Neural cell (in vitro differentiated cells): ENCODE measurements at regions not wholly inside any gene's neighbourhood (a gene's known extent, or its start where the extent isn't known, plus 50 kb on each side); places are given as distances from the start of the nearest gene placed in this dataset.

Experiments used
- EP300 ChIP-seq: fragments of 450-650 bp; conservative IDR thresholded peaks from 2 replicates; pipeline ENCODE4 v1.6.1; 2014; ENCODE audit warnings: antibody characterized with exemption, mild to moderate bottlenecking, moderate library complexity; ENCODE audit not compliant: poor library complexity, severe bottlenecking
- EZH2 ChIP-seq: fragments of 200-600, 300-800 bp; shearing (Covaris generic), sonication (generic); IDR thresholded peaks from 2 replicates; pipeline ENCODE4 v1.6.1; 2014; ENCODE audit warnings: antibody characterized with exemption, low read length, borderline replicate concordance, mild to moderate bottlenecking; ENCODE audit not compliant: insufficient read depth, poor library complexity, severe bottlenecking
- RAD21 ChIP-seq: fragments of 450-650 bp; conservative IDR thresholded peaks from 2 replicates; pipeline ENCODE4 v1.6.1; 2014; ENCODE audit warnings: antibody characterized with exemption, mild to moderate bottlenecking, moderate library complexity
- SMC3 ChIP-seq: fragments of 450-650 bp; conservative IDR thresholded peaks from 2 replicates; pipeline ENCODE4 v1.6.1; 2014; ENCODE audit warnings: antibody characterized with exemption, mild to moderate bottlenecking, moderate library complexity; ENCODE audit not compliant: poor library complexity
- TF ChIP-seq, protein P1 (sequence below): fragments of 450-650 bp; IDR thresholded peaks from 2 replicates; pipeline ENCODE4 v1.5.1; 2014; ENCODE audit warnings: antibody characterized with exemption, mild to moderate bottlenecking, moderate library complexity; ENCODE audit not compliant: poor library complexity, severe bottlenecking

DNA sequence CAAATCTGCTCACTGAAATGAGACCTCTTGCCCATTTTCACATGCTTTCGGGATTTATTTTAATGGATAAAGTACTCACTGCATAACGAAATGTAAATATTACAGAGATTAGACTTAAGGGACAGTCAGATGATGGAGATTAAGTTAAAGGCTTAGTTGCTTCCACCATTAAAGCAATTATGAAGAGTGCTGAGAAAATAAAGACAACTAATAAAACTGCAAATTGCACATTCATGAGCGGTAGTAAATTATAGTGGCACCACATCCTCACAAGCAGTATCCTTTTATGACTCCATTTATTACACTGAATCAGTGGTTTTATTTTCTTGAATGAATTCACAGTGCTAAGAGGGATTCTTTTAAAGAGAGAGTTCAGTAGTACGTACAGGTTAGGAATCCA is 76.2 kb upstream of the TMED7 start:
- TF ChIP-seq, protein P1, sequence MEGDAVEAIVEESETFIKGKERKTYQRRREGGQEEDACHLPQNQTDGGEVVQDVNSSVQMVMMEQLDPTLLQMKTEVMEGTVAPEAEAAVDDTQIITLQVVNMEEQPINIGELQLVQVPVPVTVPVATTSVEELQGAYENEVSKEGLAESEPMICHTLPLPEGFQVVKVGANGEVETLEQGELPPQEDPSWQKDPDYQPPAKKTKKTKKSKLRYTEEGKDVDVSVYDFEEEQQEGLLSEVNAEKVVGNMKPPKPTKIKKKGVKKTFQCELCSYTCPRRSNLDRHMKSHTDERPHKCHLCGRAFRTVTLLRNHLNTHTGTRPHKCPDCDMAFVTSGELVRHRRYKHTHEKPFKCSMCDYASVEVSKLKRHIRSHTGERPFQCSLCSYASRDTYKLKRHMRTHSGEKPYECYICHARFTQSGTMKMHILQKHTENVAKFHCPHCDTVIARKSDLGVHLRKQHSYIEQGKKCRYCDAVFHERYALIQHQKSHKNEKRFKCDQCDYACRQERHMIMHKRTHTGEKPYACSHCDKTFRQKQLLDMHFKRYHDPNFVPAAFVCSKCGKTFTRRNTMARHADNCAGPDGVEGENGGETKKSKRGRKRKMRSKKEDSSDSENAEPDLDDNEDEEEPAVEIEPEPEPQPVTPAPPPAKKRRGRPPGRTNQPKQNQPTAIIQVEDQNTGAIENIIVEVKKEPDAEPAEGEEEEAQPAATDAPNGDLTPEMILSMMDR = no peak
- TF ChIP-seq EP300 (no peak), EZH2 (no peak), SMC3 (no peak), RAD21 (no peak)
